GM23338 (cell line): ENCODE measurements at regions not wholly inside any gene's neighbourhood (a gene's known extent, or its start where the extent isn't known, plus 50 kb on each side); places are given as distances from the start of the nearest gene placed in this dataset.

ENCODE experiments used
- ATAC-seq: fragments of 200-7000 bp; cut with Tn5 transposase; 3 replicates; pipeline ENCODE4 v1.9.1; 2020
- DNase-seq: peaks from one replicate; pipeline ENCODE4 v3.0.0-alpha.2; 2015; ENCODE audit warnings: low spot score
- H2AFZ ChIP-seq: fragments of 200-600 bp; sonication (generic); 2 replicates; pipeline ENCODE4 v1.8.0; 2016; ENCODE audit warnings: antibody characterized with exemption, mild to moderate bottlenecking, moderate library complexity
- H3F3A ChIP-seq: fragments of 200-600 bp; sonication (generic); replicated peaks from 2 replicates; pipeline ENCODE4 v1.8.0; 2017; ENCODE audit warnings: antibody characterized with exemption, mixed run types, low read depth
- H3K27ac ChIP-seq: fragments of 200-600 bp; sonication (generic); 2 replicates; pipeline ENCODE4 v1.6.1; 2016; ENCODE audit warnings: low read depth
- H3K27me3 ChIP-seq: fragments of 200-600 bp; sonication (generic); 2 replicates; pipeline ENCODE4 v1.8.0; 2016; ENCODE audit warnings: mild to moderate bottlenecking, mixed run types, moderate library complexity; ENCODE audit not compliant: insufficient read depth
- H3K36me3 ChIP-seq: fragments of 200-600 bp; sonication (generic); 2 replicates; pipeline ENCODE4 v1.8.0; 2016; ENCODE audit warnings: mild to moderate bottlenecking; ENCODE audit not compliant: insufficient read depth
- H3K4me1 ChIP-seq: fragments of 200-600 bp; sonication (generic); 2 replicates; pipeline ENCODE4 v1.8.0; 2016; ENCODE audit warnings: mild to moderate bottlenecking, moderate library complexity; ENCODE audit not compliant: insufficient read depth
- H3K4me2 ChIP-seq: fragments of 200-600 bp; sonication (generic); 2 replicates; pipeline ENCODE4 v1.7.1; 2017; ENCODE audit warnings: mixed run types
- H3K4me3 ChIP-seq: fragments of 200-600 bp; sonication (generic); 2 replicates; pipeline ENCODE4 v1.6.1; 2016; ENCODE audit warnings: mixed run types
- H3K79me2 ChIP-seq: fragments of 200-600 bp; sonication (generic); replicated peaks from 2 replicates; pipeline ENCODE4 v1.8.0; 2017; ENCODE audit warnings: mild to moderate bottlenecking; ENCODE audit not compliant: insufficient read depth
- H3K9me2 ChIP-seq: fragments of 200-600 bp; sonication (generic); 2 replicates; pipeline ENCODE4 v1.8.0; 2017; ENCODE audit not compliant: insufficient read depth
- H4K20me1 ChIP-seq: fragments of 200-600 bp; sonication (generic); replicated peaks from 2 replicates; pipeline ENCODE4 v1.8.0; 2017; ENCODE audit warnings: mild to moderate bottlenecking; ENCODE audit not compliant: insufficient read depth
- H3K27ac Mint-ChIP-seq: 2 replicates; pipeline ENCODE4 v1.8.0; 2020; ENCODE audit warnings: inconsistent platforms, mild to moderate bottlenecking, moderate library complexity, mixed read lengths
- H3K27me3 Mint-ChIP-seq: 3 replicates; pipeline ENCODE4 v1.8.0; 2022; ENCODE audit warnings: low read depth, mild to moderate bottlenecking, moderate library complexity, mixed read lengths, inconsistent platforms; ENCODE audit not compliant: insufficient read depth, poor library complexity
- H3K36me3 Mint-ChIP-seq: 3 replicates; pipeline ENCODE4 v1.8.0; 2021; ENCODE audit warnings: low read depth, mild to moderate bottlenecking, inconsistent platforms, moderate library complexity, mixed read lengths
- H3K4me1 Mint-ChIP-seq: 3 replicates; pipeline ENCODE4 v1.8.0; 2020; ENCODE audit warnings: mild to moderate bottlenecking, inconsistent platforms, mixed read lengths
- H3K4me3 Mint-ChIP-seq: 3 replicates; pipeline ENCODE4 v1.8.0; 2021; ENCODE audit warnings: moderate library complexity, mild to moderate bottlenecking, inconsistent platforms, mixed read lengths
- H3K9me3 Mint-ChIP-seq: 3 replicates; pipeline ENCODE4 v1.8.0; 2020; ENCODE audit warnings: moderate library complexity, mild to moderate bottlenecking, inconsistent platforms, mixed read lengths
- ETS1 ChIP-seq: IDR thresholded peaks from 2 replicates; pipeline ENCODE4 v1.6.1; 2016; ENCODE audit warnings: antibody characterized with exemption
- EZH2 ChIP-seq: fragments of 200-600 bp; sonication (generic); IDR thresholded peaks from one replicate; pipeline ENCODE4 v1.8.0; 2017; ENCODE audit warnings: antibody characterized with exemption, mild to moderate bottlenecking, low read depth; ENCODE audit not compliant: unreplicated experiment
- EZH2phosphoT487 ChIP-seq: fragments of 200-600 bp; sonication (generic); IDR thresholded peaks from one replicate; pipeline ENCODE4 v1.8.1; 2018; ENCODE audit warnings: antibody characterized with exemption; ENCODE audit not compliant: unreplicated experiment
- JUNB ChIP-seq: IDR thresholded peaks from one replicate; pipeline ENCODE4 v1.6.1; 2016; ENCODE audit warnings: antibody characterized with exemption; ENCODE audit not compliant: unreplicated experiment
- NANOG ChIP-seq: IDR thresholded peaks from 2 replicates; pipeline ENCODE4 v1.6.1; 2016; ENCODE audit warnings: antibody characterized with exemption, borderline replicate concordance
- STAT1 ChIP-seq: IDR thresholded peaks from one replicate; pipeline ENCODE4 v1.6.1; 2016; ENCODE audit warnings: antibody characterized with exemption; ENCODE audit not compliant: unreplicated experiment
- ZNF114 ChIP-seq: fragments of 250-450 bp; sonication (Bioruptor Pico); IDR thresholded peaks from 2 replicates; pipeline ENCODE4 v1.5.0; 2020; ENCODE audit warnings: mild to moderate bottlenecking, moderate library complexity
- ZNF462 ChIP-seq: fragments of 250-450 bp; sonication (Bioruptor Pico); IDR thresholded peaks from 2 replicates; pipeline ENCODE4 v1.5.0; 2020; ENCODE audit warnings: mild to moderate bottlenecking, moderate library complexity
- TF ChIP-seq, protein P1 (sequence below): IDR thresholded peaks from one replicate; pipeline ENCODE4 v1.6.1; 2018; ENCODE audit warnings: antibody characterized with exemption; ENCODE audit not compliant: unreplicated experiment
- TF ChIP-seq, protein P2 (sequence below), 2 experiments: fragments of 200-600 bp in 1 of 2; sonication (generic) in 1 of 2; conservative IDR thresholded peaks; 2 replicates each; pipeline versions ENCODE4 v1.5.1 to v1.6.1; 2016 to 2017; ENCODE audit warnings: antibody characterized with exemption in 2 of 2, low read depth in 2 of 2, mild to moderate bottlenecking in 2 of 2, moderate library complexity in 1 of 2

DNA sequence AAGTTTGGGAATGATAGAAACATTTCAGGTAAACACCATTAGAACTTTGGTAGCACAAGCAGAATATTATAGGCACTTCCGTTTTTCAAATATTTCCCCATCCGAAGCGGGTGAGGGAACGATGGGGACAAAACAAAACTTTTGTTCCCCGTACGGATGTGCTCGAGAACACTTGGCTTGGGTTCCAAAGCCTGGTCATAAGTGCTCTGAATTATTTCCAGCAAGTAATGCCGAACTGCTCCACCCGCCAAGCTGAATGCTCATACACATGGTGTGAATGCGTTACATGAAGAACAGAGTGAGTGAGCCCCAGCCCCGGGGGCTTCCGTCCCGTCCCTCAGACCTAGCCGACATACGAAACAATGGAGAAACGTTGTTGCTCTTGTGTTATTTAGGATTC lies 438.2 kb upstream of the ARRDC4 start (continued):
- TF ChIP-seq, protein P1, sequence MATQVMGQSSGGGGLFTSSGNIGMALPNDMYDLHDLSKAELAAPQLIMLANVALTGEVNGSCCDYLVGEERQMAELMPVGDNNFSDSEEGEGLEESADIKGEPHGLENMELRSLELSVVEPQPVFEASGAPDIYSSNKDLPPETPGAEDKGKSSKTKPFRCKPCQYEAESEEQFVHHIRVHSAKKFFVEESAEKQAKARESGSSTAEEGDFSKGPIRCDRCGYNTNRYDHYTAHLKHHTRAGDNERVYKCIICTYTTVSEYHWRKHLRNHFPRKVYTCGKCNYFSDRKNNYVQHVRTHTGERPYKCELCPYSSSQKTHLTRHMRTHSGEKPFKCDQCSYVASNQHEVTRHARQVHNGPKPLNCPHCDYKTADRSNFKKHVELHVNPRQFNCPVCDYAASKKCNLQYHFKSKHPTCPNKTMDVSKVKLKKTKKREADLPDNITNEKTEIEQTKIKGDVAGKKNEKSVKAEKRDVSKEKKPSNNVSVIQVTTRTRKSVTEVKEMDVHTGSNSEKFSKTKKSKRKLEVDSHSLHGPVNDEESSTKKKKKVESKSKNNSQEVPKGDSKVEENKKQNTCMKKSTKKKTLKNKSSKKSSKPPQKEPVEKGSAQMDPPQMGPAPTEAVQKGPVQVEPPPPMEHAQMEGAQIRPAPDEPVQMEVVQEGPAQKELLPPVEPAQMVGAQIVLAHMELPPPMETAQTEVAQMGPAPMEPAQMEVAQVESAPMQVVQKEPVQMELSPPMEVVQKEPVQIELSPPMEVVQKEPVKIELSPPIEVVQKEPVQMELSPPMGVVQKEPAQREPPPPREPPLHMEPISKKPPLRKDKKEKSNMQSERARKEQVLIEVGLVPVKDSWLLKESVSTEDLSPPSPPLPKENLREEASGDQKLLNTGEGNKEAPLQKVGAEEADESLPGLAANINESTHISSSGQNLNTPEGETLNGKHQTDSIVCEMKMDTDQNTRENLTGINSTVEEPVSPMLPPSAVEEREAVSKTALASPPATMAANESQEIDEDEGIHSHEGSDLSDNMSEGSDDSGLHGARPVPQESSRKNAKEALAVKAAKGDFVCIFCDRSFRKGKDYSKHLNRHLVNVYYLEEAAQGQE = no peak
- TF ChIP-seq EZH2 (no peak), EZH2phosphoT487 (no peak), ETS1 (no peak)

DNA sequence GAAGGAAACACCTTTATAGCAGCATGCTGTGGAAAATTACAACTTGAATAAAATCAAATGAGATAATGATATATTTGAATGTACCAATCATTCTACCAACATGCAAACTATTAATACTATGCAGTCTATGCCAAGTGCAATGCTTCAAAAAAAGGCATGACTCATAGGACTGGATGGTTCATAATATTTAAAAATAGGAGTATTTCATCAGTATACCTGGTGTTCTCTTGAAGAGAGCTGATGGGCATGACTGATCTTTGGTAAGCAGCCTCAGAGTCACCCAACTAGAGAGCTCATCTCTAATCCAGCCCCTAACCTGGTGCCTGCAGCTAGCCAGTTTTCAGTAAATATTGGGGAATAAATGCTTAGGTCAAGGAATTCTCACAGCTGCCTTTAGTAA lies 434.7 kb upstream of the ARRDC4 start:
- ATAC-seq = no peak
- DNase-seq = no peak
- peaks cover 8% of the 10 kb centered on the region; the same call in 1 of the 2 replicates for H3K4me1 ChIP-seq
- no peaks in the 10 kb centered on the region; the same call in 1 of the 2 replicates for H3K9me2 ChIP-seq
- H3K9me3 Mint-ChIP-seq = no peaks in the 10 kb centered on the region
- H3K27me3 Mint-ChIP-seq = no peaks in the 10 kb centered on the region
- no peak overlapping the region for H3K4me3 ChIP-seq
- H3K4me1 Mint-ChIP-seq = peaks cover 12% of the 10 kb centered on the region
- no peak overlapping the region for H3K27ac Mint-ChIP-seq
- no peak overlapping the region for H3K4me2 ChIP-seq
- no peaks in the 10 kb centered on the region for H3F3A ChIP-seq
- H3K79me2 ChIP-seq = no peaks in the 10 kb centered on the region
- no peaks in the 10 kb centered on the region for H3K27me3 ChIP-seq
- H3K36me3 ChIP-seq = no peaks in the 10 kb centered on the region
- H3K27ac ChIP-seq = no peak overlapping the region
- no peaks in the 10 kb centered on the region for H4K20me1 ChIP-seq
- no peaks in the 10 kb centered on the region for H3K36me3 Mint-ChIP-seq
- no peak overlapping the region for H3K4me3 Mint-ChIP-seq
- H2AFZ ChIP-seq = no peak overlapping the region
- TF ChIP-seq NANOG = no peak
- TF ChIP-seq EZH2phosphoT487 = no peak
- TF ChIP-seq ETS1 = no peak
- TF ChIP-seq, protein P2, sequence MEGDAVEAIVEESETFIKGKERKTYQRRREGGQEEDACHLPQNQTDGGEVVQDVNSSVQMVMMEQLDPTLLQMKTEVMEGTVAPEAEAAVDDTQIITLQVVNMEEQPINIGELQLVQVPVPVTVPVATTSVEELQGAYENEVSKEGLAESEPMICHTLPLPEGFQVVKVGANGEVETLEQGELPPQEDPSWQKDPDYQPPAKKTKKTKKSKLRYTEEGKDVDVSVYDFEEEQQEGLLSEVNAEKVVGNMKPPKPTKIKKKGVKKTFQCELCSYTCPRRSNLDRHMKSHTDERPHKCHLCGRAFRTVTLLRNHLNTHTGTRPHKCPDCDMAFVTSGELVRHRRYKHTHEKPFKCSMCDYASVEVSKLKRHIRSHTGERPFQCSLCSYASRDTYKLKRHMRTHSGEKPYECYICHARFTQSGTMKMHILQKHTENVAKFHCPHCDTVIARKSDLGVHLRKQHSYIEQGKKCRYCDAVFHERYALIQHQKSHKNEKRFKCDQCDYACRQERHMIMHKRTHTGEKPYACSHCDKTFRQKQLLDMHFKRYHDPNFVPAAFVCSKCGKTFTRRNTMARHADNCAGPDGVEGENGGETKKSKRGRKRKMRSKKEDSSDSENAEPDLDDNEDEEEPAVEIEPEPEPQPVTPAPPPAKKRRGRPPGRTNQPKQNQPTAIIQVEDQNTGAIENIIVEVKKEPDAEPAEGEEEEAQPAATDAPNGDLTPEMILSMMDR (conservative IDR thresholded peaks at IDR 0.05; ENCODE audit: low read depth in 2 of 2) = no peak
- TF ChIP-seq ZNF462 = no peak
- no peak for TF ChIP-seq JUNB
- no peak for TF ChIP-seq ZNF114
- TF ChIP-seq STAT1 = no peak
